D721Med (cell line): ENCODE measurements at regions not wholly inside any gene's neighbourhood (a gene's known extent, or its start where the extent isn't known, plus 50 kb on each side); places are given as distances from the start of the nearest gene placed in this dataset.

ENCODE experiments used
- DNase-seq: peaks from one replicate; pipeline ENCODE4 v3.0.0; 2011; ENCODE audit warnings: low spot score; ENCODE audit not compliant: insufficient read length
- FAIRE-seq: peaks from 2 replicates; lab custom pipeline; 2011; peaks lifted over from hg19 to GRCh38; lab: Jason Lieb, UNC
- CTCF ChIP-seq: IDR thresholded peaks from 2 replicates; pipeline ENCODE4 v1.5.1; 2012; ENCODE audit warnings: mild to moderate bottlenecking, control low read depth; ENCODE audit not compliant: insufficient read depth; ENCODE audit errors: missing control alignments

DNA sequence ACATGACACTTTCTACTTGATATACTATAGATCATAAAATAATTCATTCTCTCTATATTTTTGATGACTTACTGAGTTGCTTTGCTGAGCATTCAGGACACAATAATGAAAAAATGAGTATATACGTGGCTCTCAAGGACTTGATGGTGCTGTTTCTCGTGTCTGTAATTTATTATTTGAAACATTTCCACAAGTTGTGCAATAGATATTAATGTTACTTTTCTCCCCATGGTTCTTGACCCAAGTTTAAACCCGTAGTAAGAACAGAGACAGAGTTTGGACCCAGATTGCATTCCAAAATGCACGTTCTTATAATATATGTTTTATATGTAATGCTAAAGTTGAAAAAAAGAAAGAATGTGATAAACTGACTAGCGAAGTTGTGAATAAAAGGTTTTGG is 94.2 kb upstream of the FAM3C start:
- no peak for DNase-seq
- no peak for FAIRE-seq
- TF ChIP-seq CTCF: no peak

DNA sequence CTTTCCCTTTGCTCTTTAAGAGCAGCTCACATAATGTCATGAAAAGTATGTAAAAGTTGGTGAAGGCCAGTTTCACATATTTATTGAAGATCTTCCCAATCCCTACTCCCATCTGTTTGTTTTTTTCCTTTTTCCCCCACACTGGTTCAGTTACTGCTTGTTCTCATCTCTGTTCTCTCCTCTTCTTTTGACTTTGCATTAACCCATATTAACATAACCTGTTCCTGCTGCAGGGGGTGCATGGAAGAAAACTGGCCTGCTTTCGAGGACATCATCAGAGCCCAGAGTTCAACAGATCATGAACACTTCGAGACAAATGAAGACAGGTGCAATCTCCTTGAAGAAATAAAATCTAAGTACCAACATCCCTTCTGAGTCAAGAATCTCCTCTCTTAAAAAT is 93.3 kb upstream of the FAM3C start:
- no peak for DNase-seq
- FAIRE-seq: no peak
- TF ChIP-seq CTCF: no peak

- TF ChIP-seq CTCF: no peak
- no peak for FAIRE-seq
Observed at GRCh38 chr7:121488111-121488650, 92.1 kb upstream of the FAM3C start.

GRCh38 chr7:121486590-121486989 is 90.5 kb upstream of the FAM3C start:
- FAIRE-seq (no peak), DNase-seq (no peak)
- no peak for TF ChIP-seq CTCF

More at GRCh38 chr7:121488111-121488650, 92.1 kb upstream of the FAM3C start:
- DNase-seq: no peak

DNA sequence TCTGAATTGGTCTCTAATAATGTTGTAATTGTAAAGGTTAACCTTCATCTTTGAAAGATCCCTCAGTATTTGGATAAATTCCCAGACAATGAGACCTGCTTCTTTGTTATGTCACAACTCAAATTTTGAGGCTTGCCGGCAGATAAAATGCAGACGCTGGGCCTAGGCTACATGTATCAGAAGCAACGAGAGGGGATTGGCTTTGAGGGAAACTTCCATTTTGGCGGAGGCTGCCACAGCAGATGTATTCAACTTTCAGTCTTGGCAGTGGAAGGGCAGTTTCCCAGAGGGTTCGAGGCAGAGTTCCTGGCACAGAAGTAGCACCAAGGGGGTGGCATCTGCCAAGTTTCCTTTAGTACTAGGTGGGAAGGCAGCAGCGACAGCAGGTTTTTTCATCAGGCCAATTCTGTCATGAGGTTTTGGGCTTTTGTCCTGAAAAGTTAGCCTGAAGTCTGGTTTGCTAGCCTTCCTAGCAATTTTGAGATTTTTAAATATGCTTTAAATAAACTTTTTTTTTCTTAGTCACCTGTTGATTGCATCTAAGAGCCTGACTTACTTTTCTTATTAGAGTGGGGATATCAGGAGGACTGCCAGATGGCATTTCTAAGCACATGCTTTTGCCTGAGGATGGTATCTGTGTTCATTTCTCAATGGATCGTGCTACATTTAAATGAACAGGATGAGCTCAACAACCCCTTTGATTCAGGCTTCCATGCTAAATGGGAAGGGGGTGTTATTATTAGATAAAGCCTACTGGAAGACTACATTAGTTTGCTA is 89.5 kb upstream of the FAM3C start:
- no peak for TF ChIP-seq CTCF
- FAIRE-seq: no peak
- no peak for DNase-seq

DNA sequence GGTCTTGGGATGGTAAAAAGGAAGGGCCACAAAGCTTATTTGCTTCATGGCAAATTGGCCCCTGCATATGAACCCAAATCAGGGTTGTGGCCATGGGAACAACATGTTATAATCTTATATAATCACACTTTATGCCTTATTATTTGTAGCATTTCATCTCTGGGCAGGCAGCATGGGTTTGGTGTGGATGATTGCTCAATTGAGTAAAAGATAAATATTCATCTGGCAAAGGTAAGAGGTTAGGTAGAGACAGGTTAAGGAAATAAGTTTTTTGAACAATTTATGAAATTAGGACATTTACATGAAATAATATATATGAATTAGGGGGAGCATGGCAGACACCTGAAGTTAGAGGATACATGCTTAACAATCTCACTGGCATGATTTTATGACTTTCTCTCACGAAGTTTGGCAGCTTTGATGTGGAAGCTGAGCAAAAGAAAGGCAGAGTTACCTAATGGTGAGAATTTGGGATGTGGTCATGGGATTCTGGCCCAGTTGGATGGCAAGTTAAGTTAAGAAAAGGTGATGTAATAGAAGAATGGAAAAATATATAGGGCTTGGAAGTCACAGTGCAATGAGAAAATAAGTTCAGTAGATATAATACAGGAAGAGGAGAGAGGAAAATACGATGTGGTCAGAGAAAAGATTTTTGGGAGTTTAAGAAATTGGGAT is 88.1 kb upstream of the FAM3C start:
- DNase-seq: no peak
- TF ChIP-seq CTCF: no peak
- FAIRE-seq: no peak
